NCI-H2107 (cell line): ENCODE measurements at regions not wholly inside any gene's neighbourhood (a gene's known extent, or its start where the extent isn't known, plus 50 kb on each side); places are given as distances from the start of the nearest gene placed in this dataset.
A peak's percentile ranks its signal among the peaks of the same experiment; 100 is the strongest.

Experiments used
- DNase-seq: peaks from one replicate; lab custom pipeline; 2025; lab: John Stamatoyannopoulos, UW

GRCh38 chr9:95822583-95823431 lies 52.7 kb upstream of the ERCC6L2 start:
- DNase-seq = no peak

- no peak for DNase-seq
Observed at GRCh38 chr9:95822015-95822414, 53.5 kb upstream of the ERCC6L2 start.

- DNase-seq = no peak
Observed at GRCh38 chr9:95820074-95820473, 55.4 kb upstream of the ERCC6L2 start.

- DNase-seq = no peak
Observed at GRCh38 chr9:95819636-95820035, 55.9 kb upstream of the ERCC6L2 start.

GRCh38 chr9:95817205-95817604 lies 58.3 kb upstream of the ERCC6L2 start:
- no peak for DNase-seq

DNA sequence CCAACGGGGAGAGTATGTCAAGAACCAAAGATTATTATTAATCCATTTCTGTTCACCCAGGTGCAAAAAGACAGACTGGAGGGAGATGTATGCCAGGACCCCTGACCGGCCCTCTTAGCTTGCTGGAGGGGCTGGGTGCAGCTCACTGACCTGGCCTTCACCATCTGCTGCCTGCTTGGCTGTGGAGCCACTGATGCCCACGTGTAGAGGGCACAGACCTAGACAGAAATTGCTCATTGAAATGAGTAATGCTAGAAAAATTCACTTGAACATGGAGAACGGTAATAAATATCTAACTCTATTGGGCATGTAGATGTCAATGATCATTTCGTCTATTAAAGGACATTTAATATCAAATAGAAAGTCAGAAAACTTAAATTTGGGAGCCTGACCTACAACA lies 58.8 kb upstream of the ERCC6L2 start:
- no peak for DNase-seq

GRCh38 chr9:95815961-95816360 lies 59.5 kb upstream of the ERCC6L2 start:
- no peak for DNase-seq

- DNase-seq = no peak
Observed at GRCh38 chr9:95815133-95815532, 60.4 kb upstream of the ERCC6L2 start.

GRCh38 chr9:95813923-95814322 lies 61.6 kb upstream of the ERCC6L2 start:
- DNase-seq = no peak

GRCh38 chr9:95810814-95811213 lies 64.7 kb upstream of the ERCC6L2 start:
- no peak for DNase-seq

- DNase-seq = no peak
Observed at GRCh38 chr9:95810133-95810532, 65.4 kb upstream of the ERCC6L2 start.

GRCh38 chr9:95809686-95810085 lies 65.8 kb upstream of the ERCC6L2 start:
- no peak for DNase-seq

GRCh38 chr9:95808011-95808410 lies 67.5 kb upstream of the ERCC6L2 start:
- no peak for DNase-seq

- DNase-seq = no peak
Observed at GRCh38 chr9:95807326-95807947, 68.1 kb upstream of the ERCC6L2 start.

DNA sequence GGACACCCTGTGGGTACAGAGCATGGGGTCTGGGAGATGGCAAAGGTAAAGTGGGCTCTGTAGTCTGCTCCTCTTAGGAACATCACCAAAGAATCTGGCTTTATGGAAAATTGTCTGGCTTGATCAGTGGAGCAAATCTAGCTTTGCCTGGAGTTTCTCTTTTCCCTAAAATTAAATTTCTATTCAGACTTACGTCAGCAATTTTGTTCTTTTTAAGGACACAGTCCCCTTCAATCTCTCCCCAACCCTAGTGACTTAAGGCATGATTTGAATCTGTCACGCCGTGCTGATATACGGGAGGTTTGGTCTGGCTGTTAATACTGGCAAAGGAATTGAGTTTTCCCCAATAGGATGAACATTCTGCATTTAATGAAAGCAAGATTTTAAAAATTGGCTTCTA lies 72.3 kb upstream of the ERCC6L2 start:
- no peak for DNase-seq

DNA sequence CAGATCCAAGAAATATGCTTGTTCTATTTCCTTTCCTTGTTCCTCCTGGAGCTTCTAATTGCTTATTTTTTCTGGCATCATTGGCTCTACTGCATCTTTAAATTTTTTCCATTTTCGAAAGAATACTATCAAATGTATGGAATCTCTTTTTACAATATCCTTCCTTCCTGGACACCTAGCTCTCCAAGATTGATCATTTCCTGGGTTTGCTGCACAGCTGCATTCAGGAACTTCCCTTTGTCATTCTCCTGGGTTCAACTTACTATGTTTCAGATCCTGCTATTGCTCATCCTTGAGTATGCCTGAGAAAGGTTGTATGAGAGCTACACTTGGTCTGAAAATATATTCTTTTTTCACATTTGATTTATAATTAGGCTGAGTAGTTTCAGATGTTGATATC lies 73.7 kb upstream of the ERCC6L2 start:
- DNase-seq = no peak

GRCh38 chr9:95796029-95796428 lies 79.5 kb upstream of the ERCC6L2 start:
- DNase-seq = peak; percentile 41

DNA sequence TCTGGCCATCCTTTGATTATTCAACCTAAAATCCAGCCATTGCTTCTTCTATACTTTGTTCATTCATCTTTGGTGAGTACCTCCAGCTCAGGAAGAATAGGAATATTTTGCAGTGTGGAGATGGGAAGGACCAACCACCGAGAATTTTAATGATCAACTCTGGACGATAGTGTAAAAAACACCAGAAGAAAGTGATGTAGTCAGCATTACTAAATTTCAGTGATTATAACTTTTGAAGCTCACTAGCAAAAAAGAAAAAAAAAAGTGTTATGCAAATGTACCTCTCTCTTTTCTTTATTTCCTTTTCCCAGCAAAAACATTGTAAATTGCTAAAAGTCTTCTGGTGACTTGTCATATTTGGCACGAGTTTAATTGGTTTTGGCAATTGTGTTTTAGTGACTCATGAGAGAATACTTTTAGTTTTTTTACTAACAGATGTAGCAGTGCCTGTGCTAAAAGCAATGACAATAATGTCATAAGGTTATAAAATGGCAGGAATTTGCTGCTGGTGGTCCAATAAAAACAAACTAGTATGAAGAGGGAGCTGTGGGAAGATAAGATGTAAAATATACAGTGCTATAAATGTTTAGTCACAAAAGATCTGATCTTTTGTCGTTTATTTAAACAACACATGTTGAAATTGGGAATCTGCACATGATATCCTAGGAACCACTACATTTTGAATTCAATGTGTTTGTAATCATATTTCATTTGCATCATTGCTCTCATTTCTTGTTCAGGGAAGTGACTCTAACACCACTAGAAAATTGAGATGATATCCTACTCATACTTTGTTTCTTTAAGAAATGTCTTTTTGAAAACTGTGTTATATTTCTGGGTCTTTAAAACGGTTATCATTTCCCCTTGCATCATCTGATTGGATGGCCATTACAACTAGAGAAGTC lies 81.3 kb upstream of the ERCC6L2 start:
- DNase-seq = no peak

DNA sequence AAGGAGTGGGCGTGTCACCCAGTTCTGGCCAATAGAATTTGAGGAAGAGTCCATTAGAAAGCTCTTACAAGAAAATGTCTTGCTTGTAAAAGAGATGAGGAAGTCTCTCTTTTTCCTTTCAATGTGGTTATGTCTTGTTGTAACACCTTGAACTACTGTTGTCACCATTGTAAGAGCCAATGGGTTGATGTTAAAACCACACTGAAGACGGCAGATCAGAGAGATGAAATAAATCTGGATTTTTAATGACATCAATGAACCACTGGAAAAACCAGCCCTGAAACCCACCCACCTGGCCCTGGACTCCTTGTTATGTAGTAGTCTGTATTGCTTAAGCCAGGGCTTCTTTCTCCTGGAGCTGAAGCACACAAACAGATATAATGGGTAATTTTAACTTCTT lies 83.8 kb upstream of the ERCC6L2 start:
- no peak for DNase-seq

- no peak for DNase-seq
Observed at GRCh38 chr9:95791286-95791685, 84.2 kb upstream of the ERCC6L2 start.

DNA sequence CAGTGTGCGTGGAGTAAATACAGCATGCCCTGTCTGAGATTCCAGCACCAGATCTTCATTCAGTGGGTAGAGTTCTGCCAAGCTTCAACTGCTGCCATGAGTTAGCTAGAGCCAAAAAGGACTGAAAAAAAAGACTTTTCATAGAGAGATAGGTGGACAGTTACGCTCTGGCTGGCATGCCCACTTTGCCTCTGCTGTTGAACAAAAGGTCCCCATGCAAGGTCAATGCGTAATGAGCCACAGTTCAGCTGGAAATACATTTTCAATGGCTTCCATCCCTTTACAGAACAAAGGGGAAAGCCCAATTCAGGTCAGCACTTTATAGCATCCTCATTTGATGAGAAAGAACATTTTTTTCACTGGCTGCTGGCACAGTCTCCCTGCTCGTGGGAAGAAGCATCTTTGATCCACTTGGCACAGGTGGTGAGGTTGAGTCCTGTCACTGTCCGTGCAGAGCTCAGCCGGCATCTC lies 86.9 kb upstream of the ERCC6L2 start:
- no peak for DNase-seq

DNA sequence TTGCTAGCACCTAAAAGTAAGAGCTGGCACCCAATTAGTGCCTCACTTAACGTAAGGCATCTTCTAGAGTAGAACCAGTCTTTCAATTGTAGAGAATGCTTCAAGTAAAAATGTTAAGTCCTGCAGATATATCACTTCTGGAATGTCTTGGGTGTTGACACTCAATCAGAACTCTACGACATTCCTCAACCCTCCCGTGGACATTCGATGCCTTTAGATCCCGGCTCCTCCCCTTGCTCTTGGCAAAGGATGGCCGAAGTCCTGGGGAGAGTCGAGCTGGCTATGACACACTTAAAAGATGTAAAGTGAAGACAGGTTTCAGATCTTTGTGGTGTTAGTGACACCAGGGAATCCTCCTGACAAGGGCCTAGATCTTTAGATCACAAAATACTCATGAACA lies 87.5 kb upstream of the ERCC6L2 start:
- no peak for DNase-seq

GRCh38 chr9:95785209-95785608 lies 90.3 kb upstream of the ERCC6L2 start:
- DNase-seq = no peak
